Kidney epithelial cell (primary cell): ENCODE measurements at regions not wholly inside any gene's neighbourhood (a gene's known extent, or its start where the extent isn't known, plus 50 kb on each side); places are given as distances from the start of the nearest gene placed in this dataset.

Source experiments
- DNase-seq: peaks from one replicate; pipeline ENCODE4 v3.0.0-alpha.2; 2010; ENCODE audit warnings: low read depth
- H3K27me3 ChIP-seq: 2 replicates; pipeline ENCODE4 v1.6.0; 2011; ENCODE audit warnings: low read length; ENCODE audit not compliant: control insufficient read depth, insufficient read depth
- H3K36me3 ChIP-seq: 2 replicates; pipeline ENCODE4 v1.5.1; 2011; ENCODE audit warnings: low read length; ENCODE audit not compliant: control insufficient read depth, insufficient read depth
- H3K4me3 ChIP-seq: 2 replicates; pipeline ENCODE4 v1.5.1; 2011; ENCODE audit warnings: low read depth, mild to moderate bottlenecking, control low read depth, low read length
- CTCF ChIP-seq: IDR thresholded peaks from 2 replicates; pipeline ENCODE4 v1.5.1; 2011; ENCODE audit warnings: mild to moderate bottlenecking, moderate library complexity, low read length, control low read depth, inconsistent platforms; ENCODE audit not compliant: insufficient read depth, poor library complexity, severe bottlenecking

GRCh38 chr13:62444805-62445204 lies 1029.2 kb upstream of the PCDH20 start:
- TF ChIP-seq CTCF = no peak
- DNase-seq = no peak
- H3K36me3 ChIP-seq = no peaks in the 10 kb centered on the region
- no peaks in the 10 kb centered on the region for H3K27me3 ChIP-seq
- no peak overlapping the region for H3K4me3 ChIP-seq

GRCh38 chr13:62434081-62434480 lies 1018.4 kb upstream of the PCDH20 start:
- TF ChIP-seq CTCF = no peak
- H3K27me3 ChIP-seq = no peaks in the 10 kb centered on the region
- no peaks in the 10 kb centered on the region for H3K36me3 ChIP-seq
- no peak for DNase-seq
- no peak overlapping the region for H3K4me3 ChIP-seq

- H3K4me3 ChIP-seq = no peak overlapping the region
- DNase-seq = no peak
- no peaks in the 10 kb centered on the region for H3K27me3 ChIP-seq
- H3K36me3 ChIP-seq = no peaks in the 10 kb centered on the region
- no peak for TF ChIP-seq CTCF
These were observed 1018.0 kb upstream of the PCDH20 start for GRCh38 chr13:62433660-62434059.

GRCh38 chr13:62432906-62433305 lies 1017.3 kb upstream of the PCDH20 start:
- no peaks in the 10 kb centered on the region for H3K36me3 ChIP-seq
- H3K27me3 ChIP-seq = no peaks in the 10 kb centered on the region
- H3K4me3 ChIP-seq = no peak overlapping the region
- no peak for DNase-seq
- no peak for TF ChIP-seq CTCF

- no peak for DNase-seq
- no peaks in the 10 kb centered on the region for H3K36me3 ChIP-seq
- H3K4me3 ChIP-seq = no peak overlapping the region
- H3K27me3 ChIP-seq = no peaks in the 10 kb centered on the region
- no peak for TF ChIP-seq CTCF
These were observed 1016.6 kb upstream of the PCDH20 start for GRCh38 chr13:62432295-62432694.

- no peaks in the 10 kb centered on the region for H3K36me3 ChIP-seq
- DNase-seq = no peak
- H3K27me3 ChIP-seq = no peaks in the 10 kb centered on the region
- no peak overlapping the region for H3K4me3 ChIP-seq
- no peak for TF ChIP-seq CTCF
These were observed 1016.2 kb upstream of the PCDH20 start for GRCh38 chr13:62431852-62432251.
